HG03378 (cell line): ENCODE measurements at regions not wholly inside any gene's neighbourhood (a gene's known extent, or its start where the extent isn't known, plus 50 kb on each side); places are given as distances from the start of the nearest gene placed in this dataset.
A peak's percentile ranks its signal among the peaks of the same experiment; 100 is the strongest.

ENCODE experiments used
- ATAC-seq: cut with Tn5 transposase; IDR thresholded peaks from one replicate; pipeline ENCODE4 v1.9.1; 2021; ENCODE audit warnings: mild to moderate bottlenecking, moderate library complexity; ENCODE audit not compliant: unreplicated experiment

GRCh38 chr3:124588794-124589193 is 141.5 kb upstream of the UMPS start:
- ATAC-seq, result no peak

GRCh38 chr3:124591699-124592098 is 138.6 kb upstream of the UMPS start:
- ATAC-seq, result no peak

DNA sequence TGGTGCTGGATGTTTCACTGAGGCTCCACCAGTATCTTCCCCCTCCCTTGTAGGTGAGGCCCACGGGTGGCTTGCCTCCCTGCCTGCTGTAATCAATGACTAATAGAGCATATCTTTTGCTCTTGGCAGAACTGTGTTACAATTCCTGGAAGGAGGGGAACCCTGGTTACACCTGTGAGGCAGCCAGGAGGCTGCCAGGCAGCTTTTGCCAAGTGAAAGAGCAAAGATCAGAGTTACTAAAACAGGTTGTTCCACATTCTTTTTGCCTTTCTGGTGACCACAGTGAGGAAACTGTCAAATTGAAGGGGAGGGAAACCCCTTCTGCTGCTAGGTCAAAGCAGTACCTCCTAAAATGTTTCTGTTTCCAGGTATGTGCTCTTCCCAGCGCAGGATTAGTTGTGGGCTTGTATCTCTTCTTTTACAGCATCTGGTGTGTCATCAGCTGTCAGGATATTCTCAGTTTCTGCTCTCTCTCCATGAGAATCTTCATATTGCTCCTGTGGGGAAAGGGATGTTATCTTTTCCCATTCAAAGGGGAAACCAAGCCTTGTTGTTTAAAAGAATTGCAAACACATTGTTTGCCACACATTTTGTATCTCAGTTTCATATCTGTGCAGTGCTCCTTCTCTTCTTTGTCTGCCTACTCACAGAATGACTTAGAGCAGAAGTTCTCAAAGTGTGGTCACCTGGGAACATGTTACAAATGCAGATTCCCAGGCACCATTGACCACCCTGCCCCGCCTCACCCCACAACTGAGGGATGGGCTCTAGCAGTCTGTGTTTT is 137.4 kb upstream of the UMPS start:
- ATAC-seq, result peak; percentile 71

GRCh38 chr3:124593442-124593829 is 136.8 kb upstream of the UMPS start:
- no peak for ATAC-seq

DNA sequence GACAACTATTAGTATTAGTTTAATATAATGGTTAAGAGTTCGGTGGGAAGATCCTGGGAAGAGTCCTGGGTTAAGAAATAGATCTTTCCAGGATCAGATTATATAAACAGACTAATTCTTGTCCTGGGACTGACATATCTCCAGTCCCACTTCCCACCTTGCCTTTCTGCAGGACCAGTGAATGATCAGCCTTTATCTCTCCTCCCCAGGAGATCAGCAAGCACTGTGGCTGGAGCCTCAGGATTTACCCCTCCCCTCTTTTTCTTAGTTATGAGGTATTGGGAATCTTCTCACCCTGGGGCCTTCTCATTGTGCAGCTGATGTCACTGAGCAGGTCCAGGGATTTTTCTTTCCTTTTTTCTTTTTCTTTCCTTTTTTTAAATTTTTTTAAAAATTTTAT is 135.7 kb upstream of the UMPS start:
- ATAC-seq, result no peak

DNA sequence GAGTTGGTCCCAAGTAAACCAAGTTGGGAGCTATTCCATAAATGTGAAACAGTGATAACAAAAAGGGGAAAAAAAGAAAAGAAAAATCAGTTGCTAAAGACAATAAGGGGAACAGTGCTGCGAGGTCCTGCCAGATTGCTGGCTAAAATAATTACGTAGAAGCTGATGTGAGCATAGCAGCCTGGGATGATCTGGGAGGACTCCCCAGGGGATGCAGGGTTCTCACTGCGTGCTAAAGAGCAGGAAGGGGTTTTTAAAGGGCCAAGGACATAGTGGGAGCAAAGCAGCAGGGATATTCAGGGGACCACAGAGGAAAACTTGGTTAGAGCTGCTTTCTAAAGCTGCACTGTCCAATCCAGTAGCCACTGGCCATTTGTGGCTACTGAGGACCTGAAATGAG is 133.0 kb upstream of the UMPS start:
- no peak for ATAC-seq

GRCh38 chr3:124597979-124598378 is 132.3 kb upstream of the UMPS start:
- ATAC-seq, result no peak

DNA sequence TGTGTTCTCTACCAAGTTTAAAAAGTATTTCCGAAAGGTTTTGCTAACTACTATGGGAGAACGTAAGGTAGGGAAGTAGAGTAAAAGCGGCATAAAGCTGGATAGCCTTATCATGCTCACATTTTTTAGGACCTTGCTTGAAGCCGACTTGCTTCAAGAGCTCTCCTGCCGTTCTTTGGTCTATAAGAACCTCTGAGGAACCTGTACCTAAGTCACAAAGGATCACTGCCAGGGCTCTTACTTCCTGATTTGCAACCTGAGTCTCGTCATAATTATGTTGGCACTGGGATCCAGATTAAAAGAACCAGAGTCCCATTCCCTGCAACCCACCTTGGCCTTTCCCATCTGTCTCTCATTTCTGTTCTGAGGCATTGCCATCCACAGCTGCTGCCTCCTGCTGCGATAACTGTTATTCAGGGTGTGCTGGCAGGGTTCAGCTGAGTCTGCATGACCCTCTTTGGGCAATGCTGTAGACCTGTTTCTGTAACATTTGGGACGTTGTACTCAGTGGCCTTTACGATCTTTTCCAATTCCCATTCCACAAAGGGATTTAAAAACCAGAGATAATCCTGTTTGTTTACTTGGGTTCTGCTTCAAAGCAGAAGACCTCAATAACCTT is 131.0 kb upstream of the UMPS start:
- ATAC-seq, result no peak

DNA sequence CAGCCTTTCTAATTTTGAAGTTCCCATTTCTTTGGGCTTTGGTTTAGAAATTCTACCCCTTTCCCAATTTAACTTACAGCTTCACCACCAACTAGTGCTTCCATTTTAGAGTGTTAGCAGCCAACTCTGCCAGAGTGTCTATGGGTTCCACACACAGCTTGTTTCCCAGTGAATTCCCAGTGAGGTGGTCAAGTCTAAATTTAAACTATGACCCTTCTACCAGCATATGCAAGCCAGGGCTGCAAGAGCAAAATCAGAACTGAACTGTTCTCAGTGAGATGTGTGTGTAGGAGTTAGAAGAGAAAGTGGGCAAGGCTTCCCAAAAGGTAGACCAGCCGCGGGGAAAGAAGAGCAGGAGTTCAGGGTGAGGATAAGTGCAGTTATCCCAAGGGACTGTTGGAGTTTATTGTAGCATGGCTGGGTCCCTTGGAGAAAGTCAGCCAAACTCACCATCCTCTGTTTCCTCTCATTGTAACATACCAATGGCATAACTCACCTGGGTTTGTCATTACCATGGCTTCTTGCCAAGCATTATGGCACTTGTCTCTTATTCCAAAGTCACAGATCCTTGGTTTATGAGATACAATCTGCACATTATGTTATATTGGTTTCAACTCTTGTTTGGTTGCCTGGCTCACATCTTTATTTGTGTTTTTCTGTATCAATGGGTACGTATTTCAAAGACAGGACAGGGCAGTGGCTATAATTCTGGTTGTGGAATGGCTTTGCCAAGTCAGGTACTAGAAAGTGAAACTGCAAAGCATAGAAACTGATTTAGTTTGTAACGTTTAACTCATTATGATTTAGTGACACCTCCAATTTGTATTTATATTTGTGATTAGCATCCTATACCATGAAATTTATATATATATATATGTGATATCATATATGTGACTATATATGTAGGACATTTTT is 130.2 kb upstream of the UMPS start:
- no peak for ATAC-seq

DNA sequence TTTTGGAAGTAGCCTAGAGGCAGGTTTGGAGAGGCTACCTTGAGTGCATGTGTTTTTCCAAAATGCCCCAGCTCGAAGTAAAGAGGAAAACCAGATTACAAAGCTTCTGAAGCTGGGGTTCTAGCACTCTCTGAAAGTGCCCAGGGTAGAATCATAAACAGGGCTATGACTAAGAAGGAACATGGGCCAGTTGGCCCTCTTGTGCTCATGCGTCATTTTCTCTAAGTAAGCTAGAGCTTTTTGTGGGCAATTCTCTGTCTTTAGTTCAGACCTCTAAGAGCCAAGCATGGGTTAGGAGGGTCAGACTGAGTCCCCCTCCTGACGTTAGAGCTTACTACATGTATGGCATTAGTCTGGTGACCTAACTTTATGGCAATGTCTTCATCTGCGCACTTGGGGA is 129.5 kb upstream of the UMPS start:
- no peak for ATAC-seq

DNA sequence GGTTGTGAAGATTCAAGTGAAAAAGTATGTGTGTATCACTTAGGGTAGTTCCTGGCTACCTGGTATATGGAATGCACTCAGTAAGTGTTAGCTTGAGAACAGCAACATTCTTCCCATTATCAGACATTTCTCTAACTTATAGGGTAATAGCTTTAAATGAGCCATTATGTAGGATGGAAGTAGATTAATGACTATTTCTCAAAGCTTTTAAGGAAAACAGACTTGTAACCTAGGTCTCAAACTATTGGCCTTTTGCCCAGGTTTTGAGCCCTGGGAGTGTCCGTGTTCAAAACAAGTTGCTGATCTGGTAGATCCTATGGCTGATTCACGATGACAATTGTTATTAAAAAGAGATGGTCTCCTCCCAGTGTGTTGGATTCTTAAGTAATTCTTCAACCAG is 129.1 kb upstream of the UMPS start:
- no peak for ATAC-seq

DNA sequence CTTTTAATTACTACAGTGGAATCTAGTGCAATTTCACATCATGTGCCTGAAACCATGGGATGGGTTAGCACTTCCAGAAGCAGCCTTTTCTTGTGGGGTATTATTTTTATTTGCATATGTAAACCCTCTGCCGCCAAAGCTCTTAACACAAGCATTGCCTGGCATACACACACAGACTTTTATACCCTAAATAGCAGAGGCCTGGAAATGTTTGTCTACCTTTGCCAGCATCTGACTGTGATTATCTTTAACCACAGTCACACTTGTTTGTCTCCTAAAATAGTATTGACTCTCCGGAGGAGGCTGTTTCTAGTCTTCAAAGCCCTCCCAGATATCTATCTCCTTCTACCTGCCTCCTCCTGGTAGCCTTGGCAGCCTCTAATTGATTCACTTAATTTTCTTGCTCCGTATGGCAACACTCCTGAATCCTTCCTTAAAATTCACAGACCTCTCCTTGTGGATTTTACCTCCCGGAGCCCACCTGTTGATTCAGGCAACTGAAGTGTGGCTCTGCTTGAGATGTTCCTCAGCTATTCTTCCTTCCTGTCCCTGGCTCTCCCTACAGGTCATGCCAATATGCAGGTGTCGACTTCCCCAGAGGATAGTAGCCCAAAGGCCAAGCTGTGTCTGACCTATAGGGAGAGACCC is 127.1 kb upstream of the UMPS start:
- no peak for ATAC-seq

DNA sequence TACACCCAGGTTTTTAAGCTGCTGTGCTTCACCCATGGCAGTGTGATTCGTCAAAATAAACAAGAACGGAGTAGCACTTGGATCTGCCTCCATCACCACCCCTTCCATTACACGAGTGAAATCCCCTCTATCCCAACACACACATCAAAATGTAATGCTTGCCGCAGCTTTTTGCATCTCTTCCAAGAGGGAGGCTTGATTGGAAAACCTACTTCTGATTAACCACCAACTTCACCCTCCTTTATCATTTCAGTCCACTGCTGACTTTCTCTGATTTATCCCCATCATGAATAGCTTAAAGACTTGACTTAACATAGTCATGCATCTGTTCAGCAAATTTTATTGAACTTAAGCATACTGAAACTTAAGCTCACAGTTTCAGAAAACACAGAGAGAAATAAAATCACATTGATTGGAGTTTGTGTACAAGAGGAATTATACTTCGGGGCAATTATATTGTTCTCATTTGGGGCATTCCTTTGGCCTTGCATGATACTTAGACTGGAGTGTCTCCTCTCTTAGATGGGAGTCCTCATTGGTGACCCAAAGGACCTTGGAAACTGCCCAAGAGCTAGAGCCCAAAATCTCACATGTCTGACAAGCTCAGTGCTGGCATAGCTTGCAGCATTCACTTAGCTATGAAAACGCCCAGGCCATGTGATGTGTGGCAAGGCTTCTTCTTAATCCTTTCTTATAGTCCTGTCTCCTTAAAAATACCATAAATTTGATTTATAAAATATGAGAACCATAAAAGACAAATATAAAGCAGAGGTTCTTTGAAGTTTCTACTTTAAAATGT is 124.3 kb upstream of the UMPS start:
- ATAC-seq, result no peak

DNA sequence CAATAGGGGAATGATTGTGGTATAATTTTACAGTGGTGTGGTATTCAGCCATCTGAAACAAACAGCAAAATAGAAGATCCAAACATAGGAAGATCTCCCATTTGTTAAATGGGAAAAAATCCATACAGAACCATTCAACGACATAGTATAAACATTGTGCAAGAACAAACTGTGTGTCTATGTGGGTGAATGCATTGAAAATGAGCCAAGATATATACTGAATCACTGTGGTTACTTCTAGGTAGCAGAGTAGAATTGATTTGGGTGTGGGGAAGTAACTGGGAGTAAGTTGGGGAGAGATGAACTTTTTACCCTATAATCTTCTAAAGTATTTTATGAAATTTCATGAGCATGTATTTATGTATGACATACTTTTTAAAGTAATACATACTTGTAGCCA is 123.1 kb upstream of the UMPS start:
- ATAC-seq, result no peak

DNA sequence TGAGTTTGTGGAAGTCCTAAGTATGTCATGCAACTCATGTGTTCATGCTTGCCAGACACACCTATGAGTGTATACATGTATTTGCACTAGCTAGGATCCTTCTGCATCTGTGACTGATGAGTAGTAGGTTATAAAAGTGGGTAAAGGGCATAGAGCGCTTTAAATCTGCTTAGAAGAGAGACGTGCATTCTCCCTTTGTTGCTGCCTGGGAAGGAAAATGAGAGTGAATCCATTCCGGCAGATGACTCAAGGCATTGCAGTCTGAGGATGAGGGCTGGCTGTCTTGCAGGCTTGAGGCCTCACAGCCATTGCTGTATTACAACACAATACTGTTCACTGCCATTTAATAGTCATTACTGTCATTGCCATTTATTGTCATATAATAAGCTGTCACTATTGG is 120.8 kb upstream of the UMPS start:
- no peak for ATAC-seq

GRCh38 chr3:124610130-124610529 is 120.1 kb upstream of the UMPS start:
- no peak for ATAC-seq

- ATAC-seq, result no peak
Measured at GRCh38 chr3:124611520-124611919, 118.7 kb upstream of the UMPS start.

DNA sequence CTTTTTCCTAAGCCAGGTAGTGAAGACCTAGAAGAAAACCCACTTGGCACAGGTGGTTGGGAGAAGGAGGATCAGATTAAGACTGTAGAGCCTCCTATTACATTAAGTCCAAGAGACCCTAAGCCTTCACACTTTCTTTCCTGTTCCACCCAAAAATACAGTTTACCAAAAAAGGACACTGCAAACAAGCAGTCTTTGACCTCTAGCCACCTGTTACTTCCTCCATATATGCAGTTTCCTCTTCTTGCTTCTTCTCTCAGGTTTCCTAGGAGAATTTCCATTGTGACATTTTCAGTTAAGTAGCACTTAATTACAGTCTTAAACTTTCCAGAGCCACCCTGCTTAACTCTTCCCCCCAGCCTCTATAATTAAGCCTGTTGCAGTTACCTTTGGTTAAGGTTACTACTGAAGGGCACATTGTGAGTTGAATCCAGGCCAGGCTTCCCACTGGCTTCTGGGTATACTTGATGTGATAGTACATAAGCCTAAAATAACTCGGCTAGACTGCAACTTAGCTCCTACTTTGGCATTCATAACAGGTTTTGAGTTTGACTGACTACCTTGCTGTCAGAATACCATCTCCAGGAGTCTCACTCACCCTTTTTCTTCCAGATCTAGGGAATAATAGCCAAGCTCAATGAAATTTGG is 114.2 kb upstream of the UMPS start:
- ATAC-seq, result no peak

DNA sequence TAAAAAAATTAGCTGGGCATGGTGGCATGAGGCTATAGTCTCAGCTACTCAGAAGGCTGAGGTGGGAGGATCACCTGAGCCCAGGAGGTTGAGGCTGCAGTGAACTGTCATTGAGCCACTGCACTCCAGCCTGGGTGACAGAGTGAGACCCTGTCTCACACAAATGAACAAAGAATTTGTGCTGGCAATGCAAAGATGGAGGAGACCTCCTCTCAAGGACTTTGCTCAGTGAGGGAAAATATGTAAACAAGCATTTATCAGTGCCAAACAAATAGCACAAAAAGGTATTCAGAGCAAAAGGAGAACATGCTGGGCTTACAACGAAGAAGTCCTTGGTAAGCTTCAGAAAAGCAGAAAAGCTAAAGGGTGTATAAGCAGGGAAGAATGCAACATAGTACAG is 113.1 kb upstream of the UMPS start:
- ATAC-seq, result no peak
